ENCODE measurements at regions not wholly inside any gene's neighbourhood (a gene's known extent, or its start where the extent isn't known, plus 50 kb on each side); places are given as distances from the start of the nearest gene placed in this dataset.
"Not testable (repeated sequence)": the region's sequence is repeated elsewhere in the genome, so short reads cannot be mapped to it uniquely, and the experiment has no call there.

GRCh38 chr4:131603705-131604104, 1545.4 kb upstream of the PCDH10 start:
- H3K27me3 ChIP-seq (ENCODE audit: low read depth, low read length): no peaks in the 10 kb centered on the region
- H3K36me3 ChIP-seq (ENCODE audit: control insufficient read depth in 1 of 2, insufficient read depth in 2 of 2, low read length in 2 of 2): no peaks in the 10 kb centered on the region
- no peaks in the 10 kb centered on the region for H3K4me1 ChIP-seq (ENCODE audit: control insufficient read depth in 1 of 2, insufficient read depth in 2 of 2, low read length in 2 of 2)
- no peak overlapping the region for H3K4me3 ChIP-seq (ENCODE audit: low read depth in 1 of 2, low read length in 2 of 2)
- no peak overlapping the region for H3K27ac ChIP-seq (ENCODE audit: low read length)
- H3K9me3 ChIP-seq (ENCODE audit: control insufficient read depth in 1 of 2, low read length in 2 of 2): peaks cover 0 to 2% of the 10 kb centered on the region in 2 donors

GRCh38 chr4:131609039-131609438, 1540.1 kb upstream of the PCDH10 start:
- Histone ChIP-seq H3K36me3 (ENCODE audit: control insufficient read depth in 1 of 2, insufficient read depth in 2 of 2, low read length in 2 of 2) (no peaks in the 10 kb centered on the region), H3K4me3 (ENCODE audit: low read depth in 1 of 2, low read length in 2 of 2) (no peak overlapping the region), H3K27ac (ENCODE audit: low read length) (no peak overlapping the region), H3K27me3 (ENCODE audit: low read depth, low read length) (no peaks in the 10 kb centered on the region), H3K4me1 (ENCODE audit: control insufficient read depth in 1 of 2, insufficient read depth in 2 of 2, low read length in 2 of 2) (no peaks in the 10 kb centered on the region), H3K9me3 (ENCODE audit: control insufficient read depth in 1 of 2, low read length in 2 of 2) (peaks cover 0 to 2% of the 10 kb centered on the region in 2 donors)

GRCh38 chr4:131610517-131610916, 1538.6 kb upstream of the PCDH10 start:
- not testable (repeated sequence) for H3K27ac ChIP-seq (ENCODE audit: low read length); H3K27me3 ChIP-seq (ENCODE audit: low read depth, low read length); H3K9me3 ChIP-seq (ENCODE audit: control insufficient read depth in 1 of 2, low read length in 2 of 2); H3K4me1 ChIP-seq (ENCODE audit: control insufficient read depth in 1 of 2, insufficient read depth in 2 of 2, low read length in 2 of 2); H3K4me3 ChIP-seq (ENCODE audit: low read depth in 1 of 2, low read length in 2 of 2); H3K36me3 ChIP-seq (ENCODE audit: control insufficient read depth in 1 of 2, insufficient read depth in 2 of 2, low read length in 2 of 2)

- Histone ChIP-seq H3K4me3 (ENCODE audit: low read depth in 1 of 2, low read length in 2 of 2) (no peak overlapping the region), H3K27ac (ENCODE audit: low read length) (no peak overlapping the region), H3K27me3 (ENCODE audit: low read depth, low read length) (no peaks in the 10 kb centered on the region), H3K9me3 (ENCODE audit: control insufficient read depth in 1 of 2, low read length in 2 of 2) (peaks cover 0 to 2% of the 10 kb centered on the region in 2 donors), H3K36me3 (ENCODE audit: control insufficient read depth in 1 of 2, insufficient read depth in 2 of 2, low read length in 2 of 2) (no peaks in the 10 kb centered on the region), H3K4me1 (ENCODE audit: control insufficient read depth in 1 of 2, insufficient read depth in 2 of 2, low read length in 2 of 2) (no peaks in the 10 kb centered on the region)
Measured at GRCh38 chr4:131613086-131613823, 1535.8 kb upstream of the PCDH10 start.

GRCh38 chr4:131613824-131614216, 1535.3 kb upstream of the PCDH10 start:
- no peaks in the 10 kb centered on the region for H3K9me3 ChIP-seq (ENCODE audit: control insufficient read depth in 1 of 2, low read length in 2 of 2)
- no peaks in the 10 kb centered on the region for H3K27me3 ChIP-seq (ENCODE audit: low read depth, low read length)
- H3K36me3 ChIP-seq (ENCODE audit: control insufficient read depth in 1 of 2, insufficient read depth in 2 of 2, low read length in 2 of 2): no peaks in the 10 kb centered on the region
- H3K27ac ChIP-seq (ENCODE audit: low read length): no peak overlapping the region
- H3K4me1 ChIP-seq (ENCODE audit: control insufficient read depth in 1 of 2, insufficient read depth in 2 of 2, low read length in 2 of 2): no peaks in the 10 kb centered on the region
- H3K4me3 ChIP-seq (ENCODE audit: low read depth in 1 of 2, low read length in 2 of 2): no peak overlapping the region

- Histone ChIP-seq H3K27ac (ENCODE audit: low read length) (no peak overlapping the region), H3K9me3 (ENCODE audit: control insufficient read depth in 1 of 2, low read length in 2 of 2) (peaks cover 3 to 10% of the 10 kb centered on the region in 2 donors), H3K27me3 (ENCODE audit: low read depth, low read length) (no peaks in the 10 kb centered on the region), H3K4me3 (ENCODE audit: low read depth in 1 of 2, low read length in 2 of 2) (no peak overlapping the region), H3K36me3 (ENCODE audit: control insufficient read depth in 1 of 2, insufficient read depth in 2 of 2, low read length in 2 of 2) (no peaks in the 10 kb centered on the region), H3K4me1 (ENCODE audit: control insufficient read depth in 1 of 2, insufficient read depth in 2 of 2, low read length in 2 of 2) (no peaks in the 10 kb centered on the region)
Measured at GRCh38 chr4:131632877-131633276, 1516.2 kb upstream of the PCDH10 start.

- Histone ChIP-seq H3K4me1 (ENCODE audit: control insufficient read depth in 1 of 2, insufficient read depth in 2 of 2, low read length in 2 of 2) (no peaks in the 10 kb centered on the region), H3K4me3 (ENCODE audit: low read depth in 1 of 2, low read length in 2 of 2) (no peak overlapping the region), H3K9me3 (ENCODE audit: control insufficient read depth in 1 of 2, low read length in 2 of 2) (peaks cover 3 to 7% of the 10 kb centered on the region in 2 donors), H3K36me3 (ENCODE audit: control insufficient read depth in 1 of 2, insufficient read depth in 2 of 2, low read length in 2 of 2) (no peaks in the 10 kb centered on the region), H3K27me3 (ENCODE audit: low read depth, low read length) (no peaks in the 10 kb centered on the region), H3K27ac (ENCODE audit: low read length) (no peak overlapping the region)
Measured at GRCh38 chr4:131635191-131635590, 1513.9 kb upstream of the PCDH10 start.

GRCh38 chr4:131638781-131639180, 1510.3 kb upstream of the PCDH10 start:
- Histone ChIP-seq H3K4me3 (ENCODE audit: low read depth in 1 of 2, low read length in 2 of 2) (no peak overlapping the region), H3K36me3 (ENCODE audit: control insufficient read depth in 1 of 2, insufficient read depth in 2 of 2, low read length in 2 of 2) (no peaks in the 10 kb centered on the region), H3K27ac (ENCODE audit: low read length) (no peak overlapping the region), H3K4me1 (ENCODE audit: control insufficient read depth in 1 of 2, insufficient read depth in 2 of 2, low read length in 2 of 2) (no peaks in the 10 kb centered on the region), H3K9me3 (ENCODE audit: control insufficient read depth in 1 of 2, low read length in 2 of 2) (peaks cover 3% of the 10 kb centered on the region in 2 donors), H3K27me3 (ENCODE audit: low read depth, low read length) (no peaks in the 10 kb centered on the region)

GRCh38 chr4:131644619-131645018, 1504.5 kb upstream of the PCDH10 start:
- Histone ChIP-seq H3K27ac (ENCODE audit: low read length) (no peak overlapping the region), H3K9me3 (ENCODE audit: control insufficient read depth in 1 of 2, low read length in 2 of 2) (no peaks in the 10 kb centered on the region), H3K36me3 (ENCODE audit: control insufficient read depth in 1 of 2, insufficient read depth in 2 of 2, low read length in 2 of 2) (no peaks in the 10 kb centered on the region), H3K4me1 (ENCODE audit: control insufficient read depth in 1 of 2, insufficient read depth in 2 of 2, low read length in 2 of 2) (no peaks in the 10 kb centered on the region), H3K27me3 (ENCODE audit: low read depth, low read length) (no peaks in the 10 kb centered on the region), H3K4me3 (ENCODE audit: low read depth in 1 of 2, low read length in 2 of 2) (no peak overlapping the region)

GRCh38 chr4:131649227-131649626, 1499.9 kb upstream of the PCDH10 start:
- no peak overlapping the region for H3K4me3 ChIP-seq (ENCODE audit: low read depth in 1 of 2, low read length in 2 of 2)
- no peaks in the 10 kb centered on the region for H3K27me3 ChIP-seq (ENCODE audit: low read depth, low read length)
- no peaks in the 10 kb centered on the region for H3K9me3 ChIP-seq (ENCODE audit: control insufficient read depth in 1 of 2, low read length in 2 of 2)
- H3K4me1 ChIP-seq (ENCODE audit: control insufficient read depth in 1 of 2, insufficient read depth in 2 of 2, low read length in 2 of 2): no peaks in the 10 kb centered on the region
- no peak overlapping the region for H3K27ac ChIP-seq (ENCODE audit: low read length)
- H3K36me3 ChIP-seq (ENCODE audit: control insufficient read depth in 1 of 2, insufficient read depth in 2 of 2, low read length in 2 of 2): no peaks in the 10 kb centered on the region

- H3K4me3 ChIP-seq (ENCODE audit: low read depth in 1 of 2, low read length in 2 of 2): no peak overlapping the region
- no peaks in the 10 kb centered on the region for H3K27me3 ChIP-seq (ENCODE audit: low read depth, low read length)
- no peaks in the 10 kb centered on the region for H3K9me3 ChIP-seq (ENCODE audit: control insufficient read depth in 1 of 2, low read length in 2 of 2)
- H3K36me3 ChIP-seq (ENCODE audit: control insufficient read depth in 1 of 2, insufficient read depth in 2 of 2, low read length in 2 of 2): no peaks in the 10 kb centered on the region
- H3K4me1 ChIP-seq (ENCODE audit: control insufficient read depth in 1 of 2, insufficient read depth in 2 of 2, low read length in 2 of 2): no peaks in the 10 kb centered on the region
- H3K27ac ChIP-seq (ENCODE audit: low read length): no peak overlapping the region
Measured at GRCh38 chr4:131650951-131651350, 1498.1 kb upstream of the PCDH10 start.

- not testable (repeated sequence) for H3K36me3 ChIP-seq (ENCODE audit: control insufficient read depth in 1 of 2, insufficient read depth in 2 of 2, low read length in 2 of 2); H3K4me3 ChIP-seq (ENCODE audit: low read depth in 1 of 2, low read length in 2 of 2); H3K27me3 ChIP-seq (ENCODE audit: low read depth, low read length); H3K4me1 ChIP-seq (ENCODE audit: control insufficient read depth in 1 of 2, insufficient read depth in 2 of 2, low read length in 2 of 2); H3K27ac ChIP-seq (ENCODE audit: low read length)
- H3K9me3 ChIP-seq (ENCODE audit: control insufficient read depth in 1 of 2, low read length in 2 of 2): peaks cover 0 to 16% of the 10 kb centered on the region in 2 donors
Measured at GRCh38 chr4:131683314-131683713, 1465.8 kb upstream of the PCDH10 start.
